A673 (cell line): ENCODE measurements at regions not wholly inside any gene's neighbourhood (a gene's known extent, or its start where the extent isn't known, plus 50 kb on each side); places are given as distances from the start of the nearest gene placed in this dataset.

Experiments
- CTCF ChIP-seq: fragments of 300-800, 200-600 bp; sonication (generic); conservative IDR thresholded peaks from 2 replicates; pipeline ENCODE4 v1.5.1; 2017; ENCODE audit warnings: low read depth, mild to moderate bottlenecking, antibody characterized with exemption, low read length, moderate library complexity, mixed read lengths
- EZH2 ChIP-seq: fragments of 200-600 bp; sonication (generic); IDR thresholded peaks from 2 replicates; pipeline ENCODE4 v1.6.1; 2017; ENCODE audit warnings: borderline replicate concordance, low read depth, mild to moderate bottlenecking, mixed read lengths, antibody characterized with exemption, low read length; ENCODE audit not compliant: poor library complexity, severe bottlenecking

GRCh38 chr2:155643056-155643775 lies 689.3 kb downstream of the NR4A2 start:
- TF ChIP-seq CTCF: no peak
- TF ChIP-seq EZH2: no peak
